GM18505 (cell line): ENCODE measurements at regions not wholly inside any gene's neighbourhood (a gene's known extent, or its start where the extent isn't known, plus 50 kb on each side); places are given as distances from the start of the nearest gene placed in this dataset.
A peak's percentile ranks its signal among the peaks of the same experiment; 100 is the strongest.

Experiments
- ATAC-seq: cut with Tn5 transposase; IDR thresholded peaks from one replicate; pipeline ENCODE4 v1.9.1; 2021; ENCODE audit not compliant: unreplicated experiment
- POLR2A ChIP-seq: IDR thresholded peaks from 4 replicates; pipeline ENCODE4 v1.6.1; 2011; ENCODE audit warnings: borderline replicate concordance; ENCODE audit not compliant: insufficient read depth, insufficient read length; ENCODE audit errors: extremely low read depth

- no peak for ATAC-seq
- TF ChIP-seq POLR2A, result no peak
These were observed 109.2 kb upstream of the FUT8 start for GRCh38 chr14:65303190-65303898.

- no peak for TF ChIP-seq POLR2A
- no peak for ATAC-seq
These were observed 108.7 kb upstream of the FUT8 start for GRCh38 chr14:65303899-65304222.

- no peak for ATAC-seq
- TF ChIP-seq POLR2A, result peak; percentile 61
These were observed 108.3 kb upstream of the FUT8 start for GRCh38 chr14:65304239-65304638.

- TF ChIP-seq POLR2A, result no peak
- ATAC-seq, result no peak
These were observed 107.6 kb upstream of the FUT8 start for GRCh38 chr14:65304963-65305362.

- no peak for TF ChIP-seq POLR2A
These were observed 104.0 kb upstream of the FUT8 start for GRCh38 chr14:65308536-65308935.

GRCh38 chr14:65310568-65310967 is 102.0 kb upstream of the FUT8 start:
- TF ChIP-seq POLR2A, result no peak
- ATAC-seq, result no peak

More at GRCh38 chr14:65308536-65308935, 104.0 kb upstream of the FUT8 start:
- no peak for ATAC-seq

GRCh38 chr14:65312859-65313258 is 99.7 kb upstream of the FUT8 start:
- no peak for TF ChIP-seq POLR2A
- ATAC-seq, result no peak

- TF ChIP-seq POLR2A, result peak; percentile 42
- peak; percentile 69 for ATAC-seq
These were observed 93.7 kb upstream of the FUT8 start for GRCh38 chr14:65318636-65319506.

GRCh38 chr14:65320661-65321308 is 91.7 kb upstream of the FUT8 start:
- TF ChIP-seq POLR2A, result no peak
- no peak for ATAC-seq

GRCh38 chr14:65321370-65321875 is 91.1 kb upstream of the FUT8 start:
- ATAC-seq, result peak; percentile 38
- TF ChIP-seq POLR2A, result peak; percentile 11

GRCh38 chr14:65329481-65329880 is 83.0 kb upstream of the FUT8 start:
- no peak for ATAC-seq
- TF ChIP-seq POLR2A, result no peak

GRCh38 chr14:65329911-65330310 is 82.6 kb upstream of the FUT8 start:
- TF ChIP-seq POLR2A, result no peak

GRCh38 chr14:65330416-65330815 is 82.1 kb upstream of the FUT8 start:
- TF ChIP-seq POLR2A, result no peak

More at GRCh38 chr14:65329911-65330310, 82.6 kb upstream of the FUT8 start:
- no peak for ATAC-seq

GRCh38 chr14:65331652-65332051 is 80.9 kb upstream of the FUT8 start:
- no peak for ATAC-seq
- no peak for TF ChIP-seq POLR2A

More at GRCh38 chr14:65330416-65330815, 82.1 kb upstream of the FUT8 start:
- ATAC-seq, result no peak

GRCh38 chr14:65332141-65332871 is 80.2 kb upstream of the FUT8 start:
- TF ChIP-seq POLR2A, result no peak
- no peak for ATAC-seq
